NT2/D1 (cell line): ENCODE measurements at regions not wholly inside any gene's neighbourhood (a gene's known extent, or its start where the extent isn't known, plus 50 kb on each side); places are given as distances from the start of the nearest gene placed in this dataset.

ENCODE experiments used
- YY1 ChIP-seq: IDR thresholded peaks from 2 replicates; pipeline ENCODE4 v1.6.1; 2011; ENCODE audit not compliant: insufficient read length, insufficient read depth
- ZNF274 ChIP-seq: IDR thresholded peaks from 2 replicates; pipeline ENCODE4 v1.6.1; 2011; ENCODE audit warnings: mild to moderate bottlenecking, low read depth, low read length

- TF ChIP-seq YY1, result no peak
- no peak for TF ChIP-seq ZNF274
These were observed 551.1 kb downstream of the MN1 start for GRCh38 chr22:27250418-27250817.
